Adrenal gland (tissue), 5 donors: ENCODE measurements at regions not wholly inside any gene's neighbourhood (a gene's known extent, or its start where the extent isn't known, plus 50 kb on each side); places are given as distances from the start of the nearest gene placed in this dataset.

ENCODE experiments used
- POLR2A ChIP-seq, 2 donors: fragments of 450-650 bp; IDR thresholded peaks; one replicate each; pipeline ENCODE4 v1.6.1; 2017; ENCODE audit warnings: antibody characterized with exemption in 2 of 2, mild to moderate bottlenecking in 2 of 2, moderate library complexity in 1 of 2
- TF ChIP-seq, protein P1 (sequence below), 6 experiments: fragments of 450-650 bp in 4 of 6; fragments of 200-600 bp in 2 of 6; sonication (generic) in 1 of 6; IDR thresholded peaks; 1 replicate in 5 of 6; 2 replicates in 1 of 6; pipeline versions ENCODE4 v1.5.1 to v1.8.0; 2016 to 2021; ENCODE audit warnings: antibody characterized with exemption in 6 of 6, mild to moderate bottlenecking in 2 of 6, moderate library complexity in 1 of 6
- donor health status: DM: no; HTN: no; CAD: no.

DNA sequence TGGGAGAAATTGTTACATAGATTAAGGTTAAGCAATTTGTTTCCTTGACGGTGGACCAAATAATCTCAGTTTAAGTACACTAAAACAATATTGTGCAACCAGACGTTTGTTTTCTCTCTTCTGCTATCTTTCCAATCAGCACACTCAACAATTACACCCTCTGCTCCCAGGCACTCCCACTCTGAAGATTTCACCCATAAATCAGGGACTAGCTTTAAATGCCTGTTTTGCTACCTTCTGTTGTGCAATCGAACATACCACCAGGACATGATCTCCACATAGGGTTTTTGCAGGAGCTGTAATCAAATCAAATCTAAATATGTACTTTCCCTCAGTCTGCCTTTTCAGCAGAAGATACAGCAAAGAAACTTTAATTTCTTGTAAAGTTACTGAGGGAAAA lies 405.8 kb upstream of the TLE4 start:
- TF ChIP-seq, protein P1, sequence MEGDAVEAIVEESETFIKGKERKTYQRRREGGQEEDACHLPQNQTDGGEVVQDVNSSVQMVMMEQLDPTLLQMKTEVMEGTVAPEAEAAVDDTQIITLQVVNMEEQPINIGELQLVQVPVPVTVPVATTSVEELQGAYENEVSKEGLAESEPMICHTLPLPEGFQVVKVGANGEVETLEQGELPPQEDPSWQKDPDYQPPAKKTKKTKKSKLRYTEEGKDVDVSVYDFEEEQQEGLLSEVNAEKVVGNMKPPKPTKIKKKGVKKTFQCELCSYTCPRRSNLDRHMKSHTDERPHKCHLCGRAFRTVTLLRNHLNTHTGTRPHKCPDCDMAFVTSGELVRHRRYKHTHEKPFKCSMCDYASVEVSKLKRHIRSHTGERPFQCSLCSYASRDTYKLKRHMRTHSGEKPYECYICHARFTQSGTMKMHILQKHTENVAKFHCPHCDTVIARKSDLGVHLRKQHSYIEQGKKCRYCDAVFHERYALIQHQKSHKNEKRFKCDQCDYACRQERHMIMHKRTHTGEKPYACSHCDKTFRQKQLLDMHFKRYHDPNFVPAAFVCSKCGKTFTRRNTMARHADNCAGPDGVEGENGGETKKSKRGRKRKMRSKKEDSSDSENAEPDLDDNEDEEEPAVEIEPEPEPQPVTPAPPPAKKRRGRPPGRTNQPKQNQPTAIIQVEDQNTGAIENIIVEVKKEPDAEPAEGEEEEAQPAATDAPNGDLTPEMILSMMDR (IDR thresholded peaks at IDR 0.05) = no peak
- TF ChIP-seq POLR2A (IDR thresholded peaks at IDR 0.05) = no peak
